GM12892 (cell line): ENCODE measurements at regions not wholly inside any gene's neighbourhood (a gene's known extent, or its start where the extent isn't known, plus 50 kb on each side); places are given as distances from the start of the nearest gene placed in this dataset.

Source experiments
- POLR2A ChIP-seq: IDR thresholded peaks from 2 replicates; pipeline ENCODE4 v1.6.1; 2011; ENCODE audit warnings: low read depth, low read length, control low read depth
- POLR2AphosphoS5 ChIP-seq: IDR thresholded peaks from 2 replicates; pipeline ENCODE4 v1.6.1; 2011; ENCODE audit warnings: low read depth, low read length, control low read depth
- TAF1 ChIP-seq: IDR thresholded peaks from 2 replicates; pipeline ENCODE4 v1.6.1; 2011; ENCODE audit warnings: low read depth, mild to moderate bottlenecking, control low read depth, low read length, borderline replicate concordance

DNA sequence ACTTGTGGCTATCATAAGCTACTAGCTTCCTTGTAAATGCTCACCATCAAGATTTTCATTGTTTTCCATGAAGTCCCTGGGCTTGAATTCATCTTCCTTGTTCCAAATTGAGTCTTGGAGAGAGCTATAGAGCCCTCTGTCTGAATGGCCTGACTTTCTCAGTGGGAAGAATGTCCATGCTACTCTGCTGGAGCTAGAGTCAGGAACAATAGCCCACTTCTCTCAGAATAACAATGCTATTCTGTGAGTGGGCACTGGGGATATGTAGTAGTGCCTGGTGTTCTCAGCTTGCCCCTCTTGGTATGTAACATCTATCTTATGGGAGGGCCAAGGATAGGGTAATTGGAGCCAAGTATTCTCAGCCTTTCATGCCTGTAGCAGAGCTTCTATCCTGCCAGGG lies 127.6 kb upstream of the TRHDE start:
- no peak for TF ChIP-seq POLR2AphosphoS5
- TF ChIP-seq POLR2A = no peak
- TF ChIP-seq TAF1 = no peak
